Upper lobe of left lung (tissue), 6 donors: ENCODE measurements at regions not wholly inside any gene's neighbourhood (a gene's known extent, or its start where the extent isn't known, plus 50 kb on each side); places are given as distances from the start of the nearest gene placed in this dataset.

Experiments
- ATAC-seq, 2 donors: fragments of 200-7000 bp; cut with Tn5 transposase; one replicate each; pipeline ENCODE4 v1.9.1; 2022; ENCODE audit warnings: mild to moderate bottlenecking in 2 of 2, moderate library complexity in 2 of 2; ENCODE audit not compliant: low FRiP score in 2 of 2
- DNase-seq, 2 donors: peaks; one replicate each; pipeline ENCODE4 v3.0.0-alpha.2; 2019 to 2020
- H3K27ac ChIP-seq, 4 donors: fragments of 200-600 bp; sonication (generic); one replicate each; pipeline ENCODE4 v1.5.1; 2016 to 2019
- H3K27me3 ChIP-seq, 4 donors: fragments of 200-600 bp; sonication (generic); one replicate each; pipeline ENCODE4 v1.5.1; 2017 to 2019
- H3K36me3 ChIP-seq, 4 donors: fragments of 200-600 bp; sonication (generic); one replicate each; pipeline ENCODE4 v1.5.1; 2016 to 2019
- H3K4me1 ChIP-seq, 4 donors: fragments of 200-600 bp; sonication (generic); one replicate each; pipeline ENCODE4 v1.5.1; 2018 to 2019
- H3K4me3 ChIP-seq, 4 donors: fragments of 200-600 bp; sonication (generic); one replicate each; pipeline ENCODE4 v1.5.1; 2017 to 2019; ENCODE audit warnings: mild to moderate bottlenecking in 2 of 4, moderate library complexity in 1 of 4
- H3K9me3 ChIP-seq, 4 donors: fragments of 200-600 bp; sonication (generic); one replicate each; pipeline ENCODE4 v1.5.1; 2018 to 2019
- EP300 ChIP-seq, 4 donors: sonication (generic); formaldehyde crosslinking; IDR thresholded peaks; one replicate each; pipeline ENCODE4 v1.5.1; 2017; ENCODE audit warnings: antibody characterized with exemption in 4 of 4, control low read depth in 2 of 4
- POLR2A ChIP-seq, 4 donors: fragments of 450-650 bp; IDR thresholded peaks; one replicate each; pipeline ENCODE4 v1.5.1; 2016 to 2017; ENCODE audit warnings: antibody characterized with exemption in 4 of 4, mild to moderate bottlenecking in 2 of 4
- POLR2AphosphoS5 ChIP-seq, 2 donors: sonication (generic); formaldehyde crosslinking; IDR thresholded peaks; one replicate each; pipeline ENCODE4 v1.5.1; 2017; ENCODE audit warnings: antibody characterized with exemption in 2 of 2
- WGBS, 2 donors: methylation state at CpG; one replicate each; pipeline ENCODE4 v1.1.5; 2017 to 2018; 5-methylcytosine and 5-hydroxymethylcytosine counted together
- TF ChIP-seq, protein P1 (sequence below), 6 experiments: fragments of 450-650 bp in 4 of 6; fragments of 200-600 bp in 2 of 6; sonication (generic) in 2 of 6; IDR thresholded peaks; one replicate each; pipeline ENCODE4 v1.5.1; 2016 to 2019; ENCODE audit warnings: antibody characterized with exemption in 6 of 6
- donor health status: DM: no; HTN: no; CAD: no; lungs with moderate emphysema.
- donor health status: DM: no; HTN: yes; CAD: no; lungs with severe emphysema.

DNA sequence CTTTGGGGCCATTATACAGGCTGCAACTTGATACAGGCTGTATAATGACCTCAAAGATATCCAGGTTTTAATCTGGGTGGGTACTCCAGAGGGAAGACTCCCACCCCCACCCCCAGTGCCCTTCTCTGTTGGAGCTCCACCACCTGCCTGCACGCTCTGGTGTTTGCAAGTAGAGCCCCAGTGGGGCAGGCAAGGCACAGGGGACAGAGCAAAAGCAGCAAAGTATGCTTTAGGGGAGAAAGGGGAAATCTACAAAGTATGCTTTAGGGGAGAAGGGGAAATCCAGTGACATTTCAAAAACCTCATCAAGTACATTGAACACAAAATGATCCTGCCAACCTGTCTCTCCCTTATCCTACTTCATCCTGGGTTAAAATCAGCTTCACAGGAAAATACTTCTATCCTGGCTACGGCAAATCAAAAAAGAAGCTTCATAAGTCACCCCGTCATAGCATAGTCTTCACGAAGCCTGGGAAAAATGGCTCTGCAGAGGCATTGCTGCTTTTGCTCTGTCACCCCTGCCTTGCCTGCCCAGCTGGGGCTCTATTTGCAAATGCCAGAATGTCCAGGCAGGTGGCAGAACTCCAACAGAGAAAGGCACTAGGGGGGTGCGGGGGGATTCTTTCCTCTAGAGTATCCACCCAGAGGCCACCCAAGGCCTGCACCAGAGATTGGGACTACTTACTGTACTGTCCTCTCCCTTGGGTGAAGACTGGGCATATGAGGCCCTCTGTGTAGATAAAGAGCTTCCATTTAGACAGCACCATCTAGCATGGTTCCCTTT, 60.9 kb upstream of the ATP11B start:
- TF ChIP-seq POLR2A (IDR thresholded peaks at IDR 0.05) (no peak), EP300 (IDR thresholded peaks at IDR 0.05) (no peak), POLR2AphosphoS5 (IDR thresholded peaks at IDR 0.05) (no peak)
- TF ChIP-seq, protein P1, sequence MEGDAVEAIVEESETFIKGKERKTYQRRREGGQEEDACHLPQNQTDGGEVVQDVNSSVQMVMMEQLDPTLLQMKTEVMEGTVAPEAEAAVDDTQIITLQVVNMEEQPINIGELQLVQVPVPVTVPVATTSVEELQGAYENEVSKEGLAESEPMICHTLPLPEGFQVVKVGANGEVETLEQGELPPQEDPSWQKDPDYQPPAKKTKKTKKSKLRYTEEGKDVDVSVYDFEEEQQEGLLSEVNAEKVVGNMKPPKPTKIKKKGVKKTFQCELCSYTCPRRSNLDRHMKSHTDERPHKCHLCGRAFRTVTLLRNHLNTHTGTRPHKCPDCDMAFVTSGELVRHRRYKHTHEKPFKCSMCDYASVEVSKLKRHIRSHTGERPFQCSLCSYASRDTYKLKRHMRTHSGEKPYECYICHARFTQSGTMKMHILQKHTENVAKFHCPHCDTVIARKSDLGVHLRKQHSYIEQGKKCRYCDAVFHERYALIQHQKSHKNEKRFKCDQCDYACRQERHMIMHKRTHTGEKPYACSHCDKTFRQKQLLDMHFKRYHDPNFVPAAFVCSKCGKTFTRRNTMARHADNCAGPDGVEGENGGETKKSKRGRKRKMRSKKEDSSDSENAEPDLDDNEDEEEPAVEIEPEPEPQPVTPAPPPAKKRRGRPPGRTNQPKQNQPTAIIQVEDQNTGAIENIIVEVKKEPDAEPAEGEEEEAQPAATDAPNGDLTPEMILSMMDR (IDR thresholded peaks at IDR 0.05), result no peak
- Histone ChIP-seq H3K36me3 (no peaks in the 10 kb centered on the region), H3K27ac (no peak overlapping the region), H3K27me3 (no peaks in the 10 kb centered on the region), H3K4me3 (no peak overlapping the region), H3K4me1 (no peaks in the 10 kb centered on the region), H3K9me3 (no peaks in the 10 kb centered on the region)
- 82 to 85% methylated on average over 4 to 5 of the region's 5 CpGs for WGBS, 2 donors
- DNase-seq, result no peak
- no peak for ATAC-seq

DNA sequence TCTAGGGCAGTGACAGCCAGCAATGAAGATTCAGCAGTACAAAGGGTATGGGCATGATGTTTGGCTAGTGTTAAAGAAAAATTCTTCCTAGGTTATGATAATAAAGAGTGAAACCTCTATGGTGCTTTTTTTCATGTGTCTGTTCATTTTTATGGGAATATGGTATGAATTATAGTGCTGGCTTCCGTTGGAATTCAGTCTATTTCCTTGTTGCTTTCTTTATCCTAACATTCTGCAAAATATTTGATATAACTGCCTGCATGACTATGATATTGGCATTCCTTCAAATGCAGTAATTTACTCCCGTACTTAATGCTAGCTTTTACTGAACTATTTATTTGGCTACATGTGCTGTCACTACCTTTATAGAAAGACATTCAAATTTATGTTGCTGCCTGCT, 57.6 kb upstream of the ATP11B start:
- no peak for DNase-seq
- Histone ChIP-seq H3K27ac (no peak overlapping the region), H3K4me3 (no peak overlapping the region), H3K9me3 (no peaks in the 10 kb centered on the region), H3K4me1 (no peaks in the 10 kb centered on the region), H3K27me3 (no peaks in the 10 kb centered on the region), H3K36me3 (no peaks in the 10 kb centered on the region)
- WGBS, 2 donors, result 26 to 51% methylated on average over 2 of the region's 2 CpGs
- no peak for ATAC-seq
- TF ChIP-seq, protein P1 (IDR thresholded peaks at IDR 0.05), result no peak
- TF ChIP-seq POLR2AphosphoS5 (IDR thresholded peaks at IDR 0.05), result no peak
- no peak for TF ChIP-seq POLR2A (IDR thresholded peaks at IDR 0.05)
- no peak for TF ChIP-seq EP300 (IDR thresholded peaks at IDR 0.05)

DNA sequence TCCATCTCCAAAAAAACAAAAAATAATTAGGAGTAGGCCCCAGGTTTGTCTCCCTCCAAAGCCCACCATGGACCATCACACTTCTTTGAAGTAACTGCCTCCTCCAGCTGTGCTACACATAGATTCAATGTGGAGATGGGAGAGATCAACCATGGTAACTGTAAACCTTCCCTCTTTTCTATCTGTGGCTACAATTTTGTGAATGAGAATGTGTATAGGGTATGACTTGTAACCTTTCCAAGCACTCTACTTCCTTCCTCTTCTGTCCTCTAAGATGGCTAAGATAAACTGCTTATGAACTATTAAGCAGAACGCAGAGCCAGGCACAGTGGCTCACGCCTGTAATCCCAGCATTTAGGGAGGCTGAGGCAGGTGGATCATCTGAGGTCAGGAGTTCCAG, 55.5 kb upstream of the ATP11B start:
- DNase-seq, result no peak
- 51 to 86% methylated on average over 1 to 2 of the region's 2 CpGs for WGBS, 2 donors
- no peak overlapping the region for H3K27ac ChIP-seq
- H3K4me3 ChIP-seq, result no peak overlapping the region
- no peaks in the 10 kb centered on the region for H3K9me3 ChIP-seq
- no peaks in the 10 kb centered on the region for H3K36me3 ChIP-seq
- no peak for TF ChIP-seq EP300 (IDR thresholded peaks at IDR 0.05)
- TF ChIP-seq POLR2A (IDR thresholded peaks at IDR 0.05), result no peak
- TF ChIP-seq, protein P1 (IDR thresholded peaks at IDR 0.05), result no peak
- no peak for TF ChIP-seq POLR2AphosphoS5 (IDR thresholded peaks at IDR 0.05)
- H3K4me1 ChIP-seq, result no peaks in the 10 kb centered on the region
- H3K27me3 ChIP-seq, result no peaks in the 10 kb centered on the region
- no peak for ATAC-seq

DNA sequence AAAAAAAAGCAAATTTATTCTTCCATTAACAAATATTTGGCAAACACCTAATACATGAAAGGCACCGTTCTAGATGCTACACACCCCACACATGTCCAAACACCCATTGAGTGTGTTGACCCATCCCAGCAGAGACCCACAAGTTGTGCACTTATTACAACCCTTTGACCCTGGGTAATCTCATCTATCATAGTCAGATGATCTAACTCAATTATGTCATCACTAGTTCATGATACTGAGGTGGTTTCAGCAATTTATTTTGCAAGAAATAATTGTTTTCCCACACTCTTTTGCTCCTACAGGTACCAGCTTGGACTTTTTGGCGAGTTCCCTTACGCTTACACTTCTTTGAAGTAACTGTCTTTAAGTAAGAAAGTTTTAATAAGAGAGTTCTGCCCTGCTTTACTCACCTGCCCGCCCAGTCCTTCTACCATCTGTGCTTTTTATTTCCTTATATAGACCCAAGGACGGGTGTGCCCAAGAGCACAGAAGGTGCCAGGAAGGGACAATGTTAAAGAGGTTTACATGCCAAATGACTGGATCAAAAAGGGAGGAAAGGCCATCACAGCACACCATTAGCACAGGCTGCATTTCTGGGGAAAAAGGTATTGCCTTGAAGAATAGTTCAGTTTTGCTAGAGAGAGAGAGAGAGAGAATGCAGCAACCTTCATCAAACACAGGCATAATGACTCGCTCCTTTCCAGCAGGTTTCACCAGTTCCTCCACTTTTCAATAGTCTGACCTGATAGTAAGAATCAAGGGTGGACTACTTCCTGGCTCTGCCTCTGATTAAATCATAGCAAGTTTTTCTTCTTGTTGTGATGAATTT, 54.5 kb upstream of the ATP11B start:
- no peaks in the 10 kb centered on the region for H3K36me3 ChIP-seq
- peak in 1 of 2 donors; percentile 60 for DNase-seq
- WGBS, 2 donors, result 57 to 67% methylated on average over 6 of the region's 6 CpGs
- H3K27me3 ChIP-seq, result no peaks in the 10 kb centered on the region
- H3K9me3 ChIP-seq, result no peaks in the 10 kb centered on the region
- TF ChIP-seq POLR2AphosphoS5 (IDR thresholded peaks at IDR 0.05), result no peak
- H3K27ac ChIP-seq, result peak overlapping the region in 2 of 4 donors; percentile 25 to 31
- no peak for ATAC-seq
- no peak overlapping the region for H3K4me3 ChIP-seq
- H3K4me1 ChIP-seq, result no peaks in the 10 kb centered on the region

DNA sequence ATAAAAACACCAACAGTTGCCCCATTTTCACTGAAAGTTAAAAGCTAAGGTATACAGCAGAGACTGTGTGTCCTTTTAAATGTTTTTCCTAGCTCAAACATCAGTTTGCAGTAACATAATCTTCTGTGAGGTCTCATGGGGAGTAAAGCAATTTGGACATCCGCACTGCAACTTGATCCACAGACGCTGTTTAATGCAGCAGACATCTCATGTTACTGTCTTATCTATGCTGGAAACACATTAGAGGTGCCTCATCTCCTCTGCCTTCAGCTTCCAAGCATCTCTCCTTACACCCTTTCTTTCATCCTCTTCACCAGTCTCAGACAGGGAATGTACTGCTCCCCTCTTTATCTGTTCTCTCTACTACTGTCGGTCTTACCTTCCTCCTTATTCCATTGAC, 53.7 kb upstream of the ATP11B start:
- no peak for DNase-seq
- no peaks in the 10 kb centered on the region for H3K36me3 ChIP-seq

More for the DNA sequence above, 53.7 kb upstream of the ATP11B start:
- TF ChIP-seq, protein P1 (IDR thresholded peaks at IDR 0.05), result no peak
- TF ChIP-seq POLR2A (IDR thresholded peaks at IDR 0.05) (no peak), EP300 (IDR thresholded peaks at IDR 0.05) (no peak), POLR2AphosphoS5 (IDR thresholded peaks at IDR 0.05) (no peak)
- Histone ChIP-seq H3K27ac (no peak overlapping the region), H3K4me3 (no peak overlapping the region), H3K4me1 (no peaks in the 10 kb centered on the region), H3K9me3 (no peaks in the 10 kb centered on the region), H3K27me3 (no peaks in the 10 kb centered on the region)
- WGBS, 2 donors, result 43 to 61% methylated on average over 3 of the region's 3 CpGs
- no peak for ATAC-seq
